Anterior cingulate cortex (tissue), 58 donors: ENCODE measurements at regions not wholly inside any gene's neighbourhood (a gene's known extent, or its start where the extent isn't known, plus 50 kb on each side); places are given as distances from the start of the nearest gene placed in this dataset.

ENCODE experiments used
- DNase-seq, 58 donors: peaks; one replicate each; lab custom pipeline; 2025; lab: John Stamatoyannopoulos, UW

- DNase-seq: no peak
Measured at GRCh38 chr9:108322326-108323098, 533.3 kb downstream of the ACTL7B start.

GRCh38 chr9:108316630-108317029 is 539.2 kb downstream of the ACTL7B start:
- no peak for DNase-seq

- no peak for DNase-seq
Measured at GRCh38 chr9:108316066-108316465, 539.7 kb downstream of the ACTL7B start.

GRCh38 chr9:108311745-108312144 is 544.0 kb downstream of the ACTL7B start:
- no peak for DNase-seq

- no peak for DNase-seq
Measured at GRCh38 chr9:108310202-108310601, 545.6 kb downstream of the ACTL7B start.

GRCh38 chr9:108300306-108301287 is 555.2 kb downstream of the ACTL7B start:
- no peak for DNase-seq

- DNase-seq: peak in 3 of 58 donors; percentile 2 to 4 (median 3)
Measured at GRCh38 chr9:108297073-108297472, 558.7 kb downstream of the ACTL7B start.

- no peak for DNase-seq
Measured at GRCh38 chr9:108296056-108296455, 559.7 kb downstream of the ACTL7B start.

GRCh38 chr9:108291586-108291932 is 564.2 kb downstream of the ACTL7B start:
- no peak for DNase-seq

- DNase-seq: no peak
Measured at GRCh38 chr9:108290839-108291585, 564.8 kb downstream of the ACTL7B start.

GRCh38 chr9:108286638-108287206 is 569.1 kb downstream of the ACTL7B start:
- DNase-seq: no peak

- DNase-seq: no peak
Measured at GRCh38 chr9:108283696-108284095, 572.1 kb downstream of the ACTL7B start.

- no peak for DNase-seq
Measured at GRCh38 chr9:108282872-108283271, 572.9 kb downstream of the ACTL7B start.

GRCh38 chr9:108281696-108282095 is 574.1 kb downstream of the ACTL7B start:
- DNase-seq: no peak

- no peak for DNase-seq
Measured at GRCh38 chr9:108278341-108278740, 577.4 kb downstream of the ACTL7B start.

- DNase-seq: no peak
Measured at GRCh38 chr9:108277216-108277615, 578.6 kb downstream of the ACTL7B start.

GRCh38 chr9:108275906-108276305 is 579.9 kb downstream of the ACTL7B start:
- no peak for DNase-seq

GRCh38 chr9:108274971-108275370 is 580.8 kb downstream of the ACTL7B start:
- no peak for DNase-seq

GRCh38 chr9:108273988-108274387 is 581.8 kb downstream of the ACTL7B start:
- DNase-seq: no peak

GRCh38 chr9:108272349-108272899 is 583.4 kb downstream of the ACTL7B start:
- DNase-seq: peak in 41 of 58 donors; percentile 1 to 52 (median 13)
